Activated CD4-positive, alpha-beta T cell treated with anti-CD3 and anti-CD28 coated beads for 36 hours (primary cell): ENCODE measurements at regions not wholly inside any gene's neighbourhood (a gene's known extent, or its start where the extent isn't known, plus 50 kb on each side); places are given as distances from the start of the nearest gene placed in this dataset.

ENCODE experiments used
- ATAC-seq: fragments of 200-7000 bp; cut with Tn5 transposase; one replicate; pipeline ENCODE4 v1.10.0; 2021; ENCODE audit warnings: mild to moderate bottlenecking, moderate library complexity
- CTCF ChIA-PET: fragments of 350-600 bp; sonication (Branson Sonifier 250); formaldehyde crosslinking; loops from one replicate; lab custom pipeline; 2021; ENCODE audit warnings: antibody characterized with exemption; lab: Charles Lee
- POLR2A ChIA-PET: fragments of 350-600 bp; sonication (Branson Sonifier 250); formaldehyde crosslinking; loops from one replicate; lab custom pipeline; 2021; ENCODE audit warnings: antibody characterized with exemption, inconsistent platforms; lab: Charles Lee
- DNase-seq: peaks from one replicate; pipeline ENCODE4 v3.0.0-alpha.2; 2020
- H3K27ac Mint-ChIP-seq: one replicate; pipeline ENCODE4 v1.8.0; 2021; ENCODE audit warnings: mixed read lengths
- H3K27me3 Mint-ChIP-seq: one replicate; pipeline ENCODE4 v1.8.0; 2021; ENCODE audit warnings: mixed read lengths
- H3K36me3 Mint-ChIP-seq: one replicate; pipeline ENCODE4 v1.8.0; 2021; ENCODE audit warnings: low read depth, mixed read lengths
- H3K4me1 Mint-ChIP-seq: one replicate; pipeline ENCODE4 v1.8.0; 2021; ENCODE audit warnings: mixed read lengths
- H3K4me3 Mint-ChIP-seq: one replicate; pipeline ENCODE4 v1.8.0; 2021; ENCODE audit warnings: mild to moderate bottlenecking, moderate library complexity, mixed read lengths
- H3K9me3 Mint-ChIP-seq: one replicate; pipeline ENCODE4 v1.8.0; 2021; ENCODE audit warnings: low read depth, mixed read lengths
- intact Hi-C, 2 experiments: fragments of 100-400 bp; cut with DNase I in 1 of 2; cut with micrococcal nuclease in 1 of 2; formaldehyde crosslinking; loops; one replicate each; pipeline versions ENCODE4 v1.14.2 to v1.15.1; 2022 to 2024; cut with DNase I, micrococcal nuclease

DNA sequence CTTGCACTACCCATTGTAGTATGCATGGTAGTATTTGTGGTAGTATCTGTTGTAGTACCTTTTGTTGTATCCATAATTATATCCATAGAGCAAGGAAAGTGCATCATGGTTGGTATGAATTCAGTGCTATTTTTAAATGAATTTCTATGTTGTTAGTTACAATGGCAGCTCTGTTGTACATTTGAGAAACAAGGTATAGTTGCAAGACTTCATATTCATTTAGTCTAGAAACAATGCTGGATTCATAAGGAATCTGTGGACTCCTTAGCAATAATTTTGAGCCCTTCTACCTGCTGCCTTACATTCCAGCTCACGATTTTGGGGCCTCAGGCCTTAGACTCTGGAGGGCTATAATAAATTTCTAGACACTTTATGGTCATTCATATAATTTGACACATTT, 141.8 kb downstream of the FAM43A start:
- no peaks in the 10 kb centered on the region for H3K36me3 Mint-ChIP-seq
- ChIA-PET CTCF (interaction anchor here (0.7 kb wide), 1 partner anchor 42 kb away, joined by 3 read pairs; no protein-coding TSS in a partner anchor), POLR2A (interaction anchor here (0.6 kb wide), 1 partner anchor 12 kb away, joined by 6 read pairs; no protein-coding TSS in a partner anchor)
- DNase-seq = no peak
- H3K4me3 Mint-ChIP-seq = no peak overlapping the region
- no peak overlapping the region for H3K27ac Mint-ChIP-seq
- H3K27me3 Mint-ChIP-seq = no peaks in the 10 kb centered on the region
- intact Hi-C loops = no loop called here
- no peaks in the 10 kb centered on the region for H3K9me3 Mint-ChIP-seq
- H3K4me1 Mint-ChIP-seq = no peaks in the 10 kb centered on the region
- ATAC-seq = no peak

DNA sequence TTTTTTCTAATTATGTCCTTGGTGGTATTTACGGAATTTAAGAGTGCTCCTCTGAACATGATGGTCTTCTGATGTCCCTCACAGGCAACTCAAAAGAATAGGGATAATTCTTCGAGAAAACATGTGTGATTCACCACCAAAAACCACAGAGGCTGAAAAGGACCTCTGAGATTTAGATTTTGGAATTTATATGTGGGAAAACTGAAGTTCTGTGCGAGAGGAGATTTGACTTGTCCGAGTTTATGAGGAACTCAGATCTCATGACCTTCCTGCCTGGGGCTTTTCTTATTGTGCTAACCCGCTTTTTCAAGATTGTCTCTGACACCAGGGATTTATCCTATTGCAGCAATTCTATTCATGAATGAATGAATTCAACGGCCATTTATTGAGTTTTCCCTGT, 142.4 kb downstream of the FAM43A start:
- ATAC-seq (no peak), DNase-seq (no peak)
- Mint-ChIP-seq H3K36me3 (no peaks in the 10 kb centered on the region), H3K9me3 (no peaks in the 10 kb centered on the region), H3K4me3 (no peak overlapping the region), H3K27me3 (no peaks in the 10 kb centered on the region), H3K27ac (no peak overlapping the region), H3K4me1 (no peaks in the 10 kb centered on the region)
- CTCF ChIA-PET = no interaction called here
- POLR2A ChIA-PET = no interaction called here
- intact Hi-C loops = no loop called here

DNA sequence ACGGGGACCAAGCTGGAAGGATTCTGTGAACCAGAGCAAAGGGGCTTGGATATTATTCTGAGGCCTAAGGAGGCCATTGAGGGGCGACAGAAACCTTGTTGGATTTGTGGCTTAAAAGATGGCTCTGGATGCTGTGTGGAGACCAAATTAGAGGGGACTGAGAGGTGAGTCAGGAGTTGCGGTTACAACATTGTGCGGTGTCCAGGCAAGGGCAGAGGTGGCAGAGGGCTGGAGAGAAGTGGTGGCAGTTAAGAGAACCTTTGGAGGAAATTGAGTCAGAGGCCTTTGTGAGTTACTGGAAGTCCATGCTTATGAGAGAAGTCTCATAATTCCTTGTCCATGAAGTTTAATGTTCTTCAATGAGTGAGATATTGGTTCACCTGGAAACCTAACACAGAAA, 143.2 kb downstream of the FAM43A start:
- ChIA-PET POLR2A (no interaction called here), CTCF (no interaction called here)
- DNase-seq (no peak), ATAC-seq (no peak)
- Mint-ChIP-seq H3K36me3 (no peaks in the 10 kb centered on the region), H3K4me3 (no peak overlapping the region), H3K4me1 (no peaks in the 10 kb centered on the region), H3K9me3 (no peaks in the 10 kb centered on the region), H3K27me3 (no peaks in the 10 kb centered on the region), H3K27ac (no peak overlapping the region)
- intact Hi-C loops = no loop called here

DNA sequence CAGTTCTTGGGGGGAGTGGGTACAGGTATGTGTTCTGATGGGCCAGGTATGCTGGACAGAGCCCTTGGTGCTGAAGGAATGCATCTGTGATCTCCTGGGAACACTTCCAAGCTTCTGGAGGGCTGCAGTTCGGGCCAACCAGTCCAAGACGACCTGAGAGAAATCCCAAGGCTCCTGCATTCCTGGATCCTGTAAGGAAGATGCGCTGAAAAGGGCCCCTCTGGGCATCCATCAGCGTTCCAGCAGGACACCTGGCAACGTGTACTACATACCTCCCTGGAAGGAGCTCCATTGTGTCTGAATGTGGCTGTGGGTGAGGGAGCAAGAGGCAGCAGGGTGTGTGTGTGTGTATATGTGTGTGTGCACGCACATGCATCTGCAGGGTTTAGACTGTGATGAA, 144.7 kb downstream of the FAM43A start:
- DNase-seq (no peak), ATAC-seq (no peak)
- intact Hi-C loops = no loop called here
- Mint-ChIP-seq H3K36me3 (no peaks in the 10 kb centered on the region), H3K4me3 (no peak overlapping the region), H3K27ac (no peak overlapping the region), H3K4me1 (no peaks in the 10 kb centered on the region), H3K27me3 (no peaks in the 10 kb centered on the region), H3K9me3 (no peaks in the 10 kb centered on the region)
- CTCF ChIA-PET = no interaction called here
- POLR2A ChIA-PET = no interaction called here

DNA sequence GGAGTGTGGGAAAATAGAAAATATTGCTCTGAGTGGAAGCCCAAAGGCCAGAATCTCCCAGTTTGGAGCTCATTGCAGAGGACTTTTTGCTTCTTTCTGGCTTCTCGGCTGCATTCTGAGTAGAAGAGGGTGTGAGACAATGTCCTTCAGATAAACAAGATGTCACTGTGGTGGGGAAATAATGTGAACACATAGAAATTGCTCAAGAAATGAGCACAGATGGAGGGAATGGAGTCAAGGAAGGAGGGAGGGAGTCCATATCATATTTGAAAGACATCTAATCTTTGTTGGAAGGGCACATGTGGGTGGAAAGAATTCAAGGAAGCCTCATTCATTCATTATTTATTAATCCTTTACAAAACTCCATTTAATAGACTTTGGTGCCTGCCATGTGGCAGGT, 145.3 kb downstream of the FAM43A start:
- ChIA-PET CTCF (no interaction called here), POLR2A (no interaction called here)
- Mint-ChIP-seq H3K27me3 (no peaks in the 10 kb centered on the region), H3K4me3 (no peak overlapping the region), H3K27ac (no peak overlapping the region), H3K36me3 (no peaks in the 10 kb centered on the region), H3K9me3 (no peaks in the 10 kb centered on the region), H3K4me1 (no peaks in the 10 kb centered on the region)
- intact Hi-C loops = no loop called here
- DNase-seq (no peak), ATAC-seq (no peak)

DNA sequence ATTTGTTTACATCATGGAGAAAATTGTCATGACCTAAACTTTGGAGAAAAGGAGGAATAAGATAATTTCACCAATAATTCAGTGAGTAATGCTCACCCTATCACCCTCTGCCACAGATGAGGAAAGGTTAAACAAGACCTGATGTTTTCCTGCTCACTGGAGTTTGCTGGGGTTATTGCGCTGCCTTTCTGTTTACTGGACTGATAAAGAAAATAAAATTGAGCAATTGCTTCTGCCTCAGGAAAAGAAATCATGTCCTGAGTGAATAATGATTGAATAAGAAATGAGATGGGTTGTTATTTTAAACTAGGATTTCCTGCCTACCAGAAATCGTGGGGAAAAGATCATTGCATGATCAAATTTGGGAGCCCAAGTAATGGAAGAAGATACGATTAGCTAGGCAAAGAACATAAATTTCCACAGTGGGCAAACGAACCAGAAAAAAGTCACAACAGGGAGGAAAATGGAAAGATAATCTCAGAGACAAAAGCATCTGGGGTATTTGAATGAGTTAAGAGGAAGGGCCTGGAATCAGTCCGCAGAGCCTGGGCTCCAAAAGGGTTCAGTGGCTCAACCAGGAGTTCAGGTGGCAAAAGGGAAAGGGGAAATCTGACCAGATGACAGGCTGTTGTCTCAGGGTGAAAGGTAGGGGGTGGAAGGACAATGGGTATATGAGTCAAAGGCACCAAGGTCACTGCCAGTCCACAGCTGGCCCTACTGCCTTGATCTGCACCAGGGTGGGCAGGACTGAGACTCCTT, 146.8 kb downstream of the FAM43A start:
- no peak overlapping the region for H3K4me3 Mint-ChIP-seq
- H3K27me3 Mint-ChIP-seq = no peaks in the 10 kb centered on the region
- POLR2A ChIA-PET = no interaction called here
- no peak overlapping the region for H3K27ac Mint-ChIP-seq
- CTCF ChIA-PET = no interaction called here
- no peak for DNase-seq
- H3K36me3 Mint-ChIP-seq = no peaks in the 10 kb centered on the region
- intact Hi-C loops = no loop called here
- no peaks in the 10 kb centered on the region for H3K9me3 Mint-ChIP-seq
- H3K4me1 Mint-ChIP-seq = no peaks in the 10 kb centered on the region
- ATAC-seq = no peak

DNA sequence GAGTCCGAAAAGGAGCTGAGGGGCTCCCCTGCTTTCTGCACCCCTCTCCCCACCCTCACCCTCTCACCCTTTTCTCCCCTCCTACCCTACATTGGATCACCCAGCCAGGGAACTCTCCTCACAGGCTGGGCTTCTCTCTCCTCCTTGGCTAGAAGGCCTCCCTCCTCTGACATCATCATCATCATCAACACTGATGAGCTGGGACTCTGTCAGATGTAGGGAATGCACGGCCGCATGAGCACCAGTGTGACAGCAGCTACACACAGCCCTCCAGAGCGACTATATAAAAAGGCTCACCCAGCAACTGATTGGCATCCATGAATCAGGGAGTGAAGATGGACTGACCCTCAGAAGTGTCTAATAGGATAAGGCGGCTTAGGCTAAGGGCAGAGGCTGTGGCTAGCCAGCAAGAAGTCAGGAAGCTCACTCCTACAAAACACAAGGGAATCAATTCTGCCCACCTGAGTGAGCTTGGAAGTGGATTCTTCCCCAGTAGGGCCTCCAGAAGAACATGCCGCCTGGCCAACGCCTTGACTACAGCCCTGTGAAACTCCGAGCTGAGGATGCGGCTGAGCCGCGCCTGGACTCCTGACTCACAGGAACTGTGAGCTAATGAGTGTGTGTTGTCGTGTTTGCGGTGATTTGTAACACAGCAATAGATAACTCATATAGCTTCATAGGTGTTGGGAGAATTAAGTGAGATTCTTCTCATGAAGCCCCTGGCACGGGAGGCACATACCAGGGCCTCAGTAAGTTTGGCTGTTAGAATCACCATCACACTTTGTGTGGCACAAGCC, 147.6 kb downstream of the FAM43A start:
- ChIA-PET POLR2A (no interaction called here), CTCF (no interaction called here)
- H3K9me3 Mint-ChIP-seq = no peaks in the 10 kb centered on the region
- H3K36me3 Mint-ChIP-seq = no peaks in the 10 kb centered on the region
- H3K4me3 Mint-ChIP-seq = no peak overlapping the region
- H3K4me1 Mint-ChIP-seq = no peaks in the 10 kb centered on the region
- no peaks in the 10 kb centered on the region for H3K27me3 Mint-ChIP-seq
- ATAC-seq (no peak), DNase-seq (no peak)
- intact Hi-C loops = no loop called here
- no peak overlapping the region for H3K27ac Mint-ChIP-seq

DNA sequence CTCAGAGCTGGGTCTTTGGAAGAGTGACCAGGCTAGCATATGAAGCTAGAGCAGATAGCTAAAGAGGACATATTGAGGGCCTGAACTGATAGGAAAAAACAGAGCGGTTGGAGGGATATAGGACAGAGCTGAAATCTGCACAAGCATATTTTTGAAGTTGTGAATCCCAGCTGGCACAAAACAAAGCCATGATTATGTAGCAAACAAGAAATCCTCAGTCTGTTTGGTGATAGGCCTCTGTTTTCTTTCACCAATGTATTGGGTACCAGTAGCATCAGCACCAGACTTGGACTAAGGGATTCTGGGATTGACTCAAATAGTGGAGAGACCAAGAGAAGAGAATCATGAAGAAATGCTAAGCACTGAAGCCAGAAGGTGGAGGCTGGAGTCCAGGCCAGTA, 151.0 kb downstream of the FAM43A start:
- intact Hi-C loops = no loop called here
- DNase-seq (no peak), ATAC-seq (no peak)
- H3K9me3 Mint-ChIP-seq = no peaks in the 10 kb centered on the region
- no peaks in the 10 kb centered on the region for H3K4me1 Mint-ChIP-seq
- no peak overlapping the region for H3K27ac Mint-ChIP-seq
- POLR2A ChIA-PET = no interaction called here
- no peaks in the 10 kb centered on the region for H3K27me3 Mint-ChIP-seq
- H3K36me3 Mint-ChIP-seq = no peaks in the 10 kb centered on the region
- CTCF ChIA-PET = no interaction called here
- no peak overlapping the region for H3K4me3 Mint-ChIP-seq

DNA sequence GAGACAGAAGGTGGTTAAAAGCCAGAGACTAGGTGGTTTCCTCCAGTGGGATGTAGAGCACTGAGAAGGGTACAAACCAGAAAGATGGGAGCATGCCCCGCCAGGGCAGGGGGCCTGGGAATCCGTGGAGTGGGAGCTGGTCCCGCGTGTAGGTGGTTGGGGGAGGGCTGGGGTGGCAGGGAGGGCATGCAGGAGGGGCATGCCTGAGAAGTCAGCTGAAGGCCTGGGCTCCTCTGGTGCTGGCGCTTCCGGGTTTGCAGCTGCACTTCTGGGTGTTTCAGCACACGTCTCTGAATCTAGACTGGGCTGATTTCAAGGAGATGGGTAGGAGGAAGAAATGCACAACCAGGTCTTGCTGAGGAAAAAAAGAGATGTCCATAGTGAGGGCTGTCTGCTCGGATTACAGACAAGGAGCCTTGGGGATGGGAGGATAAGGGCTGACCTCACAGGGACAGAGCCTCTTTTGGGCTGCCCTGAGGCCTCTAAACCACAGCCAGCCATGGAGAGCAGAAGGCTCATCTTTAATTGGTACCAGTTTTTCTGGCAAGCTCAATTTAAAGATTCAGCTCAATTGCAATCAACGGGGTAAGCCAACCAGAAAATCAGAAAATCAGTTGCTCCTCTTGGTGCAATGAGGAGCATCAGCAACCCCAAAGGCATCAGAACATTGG, 151.9 kb downstream of the FAM43A start:
- no peaks in the 10 kb centered on the region for H3K4me1 Mint-ChIP-seq

DNA sequence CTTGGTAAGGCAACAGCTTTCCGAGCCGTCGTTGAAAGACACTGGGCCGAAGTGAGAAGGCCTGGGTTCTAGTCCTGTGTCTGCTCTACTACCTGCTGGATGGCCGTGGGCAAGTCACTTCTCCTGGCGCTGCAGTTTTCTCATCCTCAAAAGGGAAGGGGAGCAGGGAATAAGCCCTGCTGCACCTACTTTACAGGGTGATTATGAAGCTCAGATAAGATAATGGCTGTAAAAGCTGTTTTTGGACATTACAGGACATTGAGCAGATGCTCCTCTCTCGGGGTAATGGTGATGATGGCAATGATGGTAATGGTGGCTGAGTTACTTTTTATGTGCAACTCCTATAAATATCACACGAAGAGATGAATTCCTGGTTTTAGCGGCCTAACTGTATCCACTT, 152.6 kb downstream of the FAM43A start:
- ChIA-PET POLR2A (no interaction called here), CTCF (interaction anchor here (0.6 to 0.7 kb wide), 2 partner anchors 98 to 116 kb away, joined by 3 to 4 read pairs; no protein-coding TSS in a partner anchor)
- H3K4me1 Mint-ChIP-seq = no peaks in the 10 kb centered on the region
- intact Hi-C loops = no loop called here
- ATAC-seq (no peak), DNase-seq (no peak)
- no peak overlapping the region for H3K4me3 Mint-ChIP-seq
- H3K9me3 Mint-ChIP-seq = no peaks in the 10 kb centered on the region
- H3K36me3 Mint-ChIP-seq = no peaks in the 10 kb centered on the region
- H3K27me3 Mint-ChIP-seq = no peaks in the 10 kb centered on the region
- H3K27ac Mint-ChIP-seq = no peak overlapping the region

More for the DNA sequence above, 151.9 kb downstream of the FAM43A start:
- Mint-ChIP-seq H3K36me3 (no peaks in the 10 kb centered on the region), H3K4me3 (no peak overlapping the region), H3K9me3 (no peaks in the 10 kb centered on the region), H3K27ac (no peak overlapping the region), H3K27me3 (no peaks in the 10 kb centered on the region)
- POLR2A ChIA-PET = no interaction called here
- ATAC-seq (no peak), DNase-seq (no peak)
- CTCF ChIA-PET = interaction anchor here (0.7 kb wide), 1 partner anchor 99 kb away, joined by 3 read pairs; no protein-coding TSS in a partner anchor
- intact Hi-C loops = no loop called here

DNA sequence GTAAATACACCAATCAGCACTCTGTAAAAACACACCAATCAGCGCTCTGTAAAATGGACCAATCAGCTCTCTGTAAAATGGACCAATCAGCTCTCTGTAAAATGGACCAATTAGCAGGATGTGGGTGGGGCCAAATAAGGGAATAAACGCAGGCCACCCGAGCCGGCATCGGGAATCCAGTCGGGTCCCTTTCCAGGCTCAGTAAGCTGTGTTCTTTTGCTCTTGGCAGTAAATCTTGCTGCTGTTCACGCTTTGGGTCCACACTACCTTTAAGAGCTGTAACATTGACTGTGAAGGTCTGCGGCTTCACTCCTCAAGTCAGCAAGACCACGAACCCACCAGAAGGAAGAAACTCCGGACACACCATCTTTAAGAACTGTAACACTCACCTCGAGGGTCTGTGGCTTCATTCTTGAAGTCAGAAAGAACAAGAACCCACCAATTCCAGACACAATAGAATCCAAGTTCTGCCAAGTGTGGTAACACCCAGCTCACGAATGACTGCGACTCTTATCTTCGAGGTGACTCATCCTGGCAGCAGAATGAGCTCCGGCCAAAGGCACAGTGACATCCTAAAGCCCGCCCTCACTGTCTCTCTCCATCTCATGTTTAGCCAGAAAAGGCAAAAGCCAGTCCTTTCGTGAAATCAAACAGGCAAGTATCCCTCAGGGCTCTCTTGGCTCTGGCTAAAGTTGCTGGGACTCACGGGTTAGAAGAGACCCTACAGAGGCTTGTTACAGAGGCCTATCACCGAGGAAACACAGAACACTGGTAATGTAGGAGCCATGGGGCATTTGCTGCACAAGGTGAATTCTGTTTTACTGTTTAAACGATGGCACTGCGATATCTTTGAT, 155.2 kb downstream of the FAM43A start:
- H3K9me3 Mint-ChIP-seq = no peaks in the 10 kb centered on the region
- POLR2A ChIA-PET = no interaction called here
- no peaks in the 10 kb centered on the region for H3K27me3 Mint-ChIP-seq
- no peaks in the 10 kb centered on the region for H3K4me1 Mint-ChIP-seq
- ATAC-seq (no peak), DNase-seq (no peak)
- no peak overlapping the region for H3K4me3 Mint-ChIP-seq
- no peak overlapping the region for H3K27ac Mint-ChIP-seq
- no peaks in the 10 kb centered on the region for H3K36me3 Mint-ChIP-seq
- intact Hi-C loops = no loop called here
- CTCF ChIA-PET = interaction anchor here (0.6 to 1.8 kb wide), 4 partner anchors 9 to 719 kb away, joined by 3 to 5 read pairs (median 4); no protein-coding TSS in a partner anchor
